Central memory CD8-positive, alpha-beta T cell (primary cell): ENCODE measurements at regions not wholly inside any gene's neighbourhood (a gene's known extent, or its start where the extent isn't known, plus 50 kb on each side); places are given as distances from the start of the nearest gene placed in this dataset.
"Not testable (repeated sequence)": the region's sequence is repeated elsewhere in the genome, so short reads cannot be mapped to it uniquely, and the experiment has no call there.

Experiments
- ATAC-seq: fragments of 150-1000 bp; cut with Tn5 transposase; replicated peaks from 2 replicates; pipeline ENCODE4 v1.10.0; 2022; ENCODE audit warnings: mild to moderate bottlenecking, moderate FRiP score, moderate number of reproducible peaks; ENCODE audit not compliant: poor library complexity, severe bottlenecking; ENCODE audit errors: extremely low read depth
- DNase-seq, 2 donors: peaks; one replicate each; pipeline ENCODE4 v3.0.0; 2021; ENCODE audit warnings: low spot score in 2 of 2
- H3K27ac Mint-ChIP-seq: one replicate; pipeline ENCODE4 v1.8.0; 2022; ENCODE audit warnings: low read depth, mild to moderate bottlenecking, moderate library complexity, mixed read lengths
- H3K27me3 Mint-ChIP-seq: one replicate; pipeline ENCODE4 v1.8.0; 2022; ENCODE audit warnings: mixed read lengths
- H3K36me3 Mint-ChIP-seq: one replicate; pipeline ENCODE4 v1.8.0; 2022; ENCODE audit warnings: mild to moderate bottlenecking, moderate library complexity, mixed read lengths; ENCODE audit not compliant: insufficient read depth
- H3K4me1 Mint-ChIP-seq: one replicate; pipeline ENCODE4 v1.8.0; 2022; ENCODE audit warnings: mixed read lengths
- H3K4me3 Mint-ChIP-seq: one replicate; pipeline ENCODE4 v1.8.0; 2022; ENCODE audit warnings: mild to moderate bottlenecking, moderate library complexity, mixed read lengths
- H3K9me3 Mint-ChIP-seq: one replicate; pipeline ENCODE4 v1.8.0; 2022; ENCODE audit warnings: mixed read lengths

GRCh38 chrY:19644889-19645638 lies 99.5 kb downstream of the KDM5D start:
- Mint-ChIP-seq H3K4me3 (no peak overlapping the region), H3K27me3 (peaks cover 26% of the 10 kb centered on the region), H3K36me3 (no peaks in the 10 kb centered on the region), H3K4me1 (no peaks in the 10 kb centered on the region), H3K27ac (no peak overlapping the region), H3K9me3 (peaks cover 8% of the 10 kb centered on the region)
- no peak for DNase-seq
- ATAC-seq, result no peak

GRCh38 chrY:19637651-19638347 lies 106.7 kb downstream of the KDM5D start:
- Mint-ChIP-seq H3K27me3 (no peaks in the 10 kb centered on the region), H3K36me3 (peaks cover 1% of the 10 kb centered on the region), H3K27ac (no peak overlapping the region), H3K9me3 (peaks cover 8% of the 10 kb centered on the region), H3K4me3 (no peak overlapping the region), H3K4me1 (no peaks in the 10 kb centered on the region)
- DNase-seq (no peak), ATAC-seq (no peak)

GRCh38 chrY:19628926-19629325 lies 115.6 kb downstream of the KDM5D start:
- peaks cover 28% of the 10 kb centered on the region for H3K27me3 Mint-ChIP-seq

GRCh38 chrY:19622392-19622791 lies 122.1 kb downstream of the KDM5D start:
- Mint-ChIP-seq H3K27me3 (peaks cover 13% of the 10 kb centered on the region), H3K4me3 (no peak overlapping the region), H3K36me3 (no peaks in the 10 kb centered on the region), H3K4me1 (no peaks in the 10 kb centered on the region), H3K27ac (no peak overlapping the region), H3K9me3 (peaks cover 6% of the 10 kb centered on the region)
- DNase-seq (no peak), ATAC-seq (no peak)

More at GRCh38 chrY:19628926-19629325, 115.6 kb downstream of the KDM5D start:
- no peak for ATAC-seq
- no peak for DNase-seq
- Mint-ChIP-seq H3K4me3 (no peak overlapping the region), H3K36me3 (no peaks in the 10 kb centered on the region), H3K4me1 (no peaks in the 10 kb centered on the region), H3K9me3 (peaks cover 6% of the 10 kb centered on the region), H3K27ac (no peak overlapping the region)

- Mint-ChIP-seq H3K27me3 (peaks cover 7% of the 10 kb centered on the region), H3K36me3 (no peaks in the 10 kb centered on the region), H3K9me3 (peaks cover 6% of the 10 kb centered on the region), H3K27ac (no peak overlapping the region), H3K4me3 (no peak overlapping the region), H3K4me1 (no peaks in the 10 kb centered on the region)
- ATAC-seq (no peak), DNase-seq (no peak)
Measured at GRCh38 chrY:19621756-19622155, 122.8 kb downstream of the KDM5D start.

GRCh38 chrY:19601113-19601512 lies 143.4 kb downstream of the KDM5D start:
- Mint-ChIP-seq H3K36me3 (peaks cover 34% of the 10 kb centered on the region), H3K4me1 (no peaks in the 10 kb centered on the region), H3K4me3 (no peak overlapping the region), H3K27ac (no peak overlapping the region), H3K9me3 (no peaks in the 10 kb centered on the region), H3K27me3 (no peaks in the 10 kb centered on the region)
- no peak for ATAC-seq
- DNase-seq, result no peak

GRCh38 chrY:19600711-19601110 lies 143.8 kb downstream of the KDM5D start:
- no peak for ATAC-seq
- Mint-ChIP-seq H3K4me3 (no peak overlapping the region), H3K4me1 (peaks cover 2% of the 10 kb centered on the region), H3K27me3 (no peaks in the 10 kb centered on the region), H3K9me3 (no peaks in the 10 kb centered on the region), H3K36me3 (peaks cover 38% of the 10 kb centered on the region), H3K27ac (no peak overlapping the region)
- no peak for DNase-seq

- ATAC-seq (no peak), DNase-seq (no peak)
- Mint-ChIP-seq H3K9me3 (no peaks in the 10 kb centered on the region), H3K4me1 (peaks cover 31% of the 10 kb centered on the region), H3K27me3 (no peaks in the 10 kb centered on the region), H3K36me3 (peaks cover 43% of the 10 kb centered on the region), H3K4me3 (no peak overlapping the region), H3K27ac (no peak overlapping the region)
Measured at GRCh38 chrY:19590235-19590634, 154.3 kb downstream of the KDM5D start.

GRCh38 chrY:19589664-19590063 lies 154.9 kb downstream of the KDM5D start:
- Mint-ChIP-seq H3K9me3 (no peaks in the 10 kb centered on the region), H3K36me3 (peaks cover 43% of the 10 kb centered on the region), H3K4me1 (peaks cover 36% of the 10 kb centered on the region), H3K4me3 (no peak overlapping the region), H3K27ac (no peak overlapping the region), H3K27me3 (no peaks in the 10 kb centered on the region)
- ATAC-seq (no peak), DNase-seq (no peak)

GRCh38 chrY:19587311-19587710 lies 157.2 kb downstream of the KDM5D start:
- peaks cover 37% of the 10 kb centered on the region for H3K36me3 Mint-ChIP-seq
- no peaks in the 10 kb centered on the region for H3K9me3 Mint-ChIP-seq
- ATAC-seq (no peak), DNase-seq (no peak)
- H3K27ac Mint-ChIP-seq, result no peak overlapping the region
- peaks cover 37% of the 10 kb centered on the region for H3K4me1 Mint-ChIP-seq
- H3K4me3 Mint-ChIP-seq, result no peak overlapping the region
- no peaks in the 10 kb centered on the region for H3K27me3 Mint-ChIP-seq

GRCh38 chrY:19580990-19581389 lies 163.5 kb downstream of the KDM5D start:
- not testable (repeated sequence) for DNase-seq, H3K9me3 Mint-ChIP-seq, H3K27me3 Mint-ChIP-seq, H3K36me3 Mint-ChIP-seq, ATAC-seq
- peak overlapping the region; percentile 5 for H3K27ac Mint-ChIP-seq
- peaks cover 58% of the 10 kb centered on the region for H3K4me1 Mint-ChIP-seq
- H3K4me3 Mint-ChIP-seq, result peak overlapping the region; percentile 8

GRCh38 chrY:19578281-19578874 lies 166.1 kb downstream of the KDM5D start:
- ATAC-seq, result no peak
- DNase-seq, result no peak
- H3K4me3 Mint-ChIP-seq, result no peak overlapping the region
- H3K36me3 Mint-ChIP-seq, result peaks cover 9% of the 10 kb centered on the region
- no peaks in the 10 kb centered on the region for H3K27me3 Mint-ChIP-seq
- H3K27ac Mint-ChIP-seq, result no peak overlapping the region
- peaks cover 61% of the 10 kb centered on the region for H3K4me1 Mint-ChIP-seq
- no peaks in the 10 kb centered on the region for H3K9me3 Mint-ChIP-seq

- Mint-ChIP-seq H3K27me3 (no peaks in the 10 kb centered on the region), H3K4me3 (no peak overlapping the region), H3K4me1 (peaks cover 68% of the 10 kb centered on the region), H3K9me3 (no peaks in the 10 kb centered on the region), H3K27ac (no peak overlapping the region), H3K36me3 (peaks cover 11% of the 10 kb centered on the region)
- no peak for DNase-seq
- ATAC-seq, result no peak
Measured at GRCh38 chrY:19577250-19577649, 167.3 kb downstream of the KDM5D start.
